Mammary epithelial cell (primary cell): ENCODE measurements at regions not wholly inside any gene's neighbourhood (a gene's known extent, or its start where the extent isn't known, plus 50 kb on each side); places are given as distances from the start of the nearest gene placed in this dataset.

Experiments used
- CTCF ChIP-seq, 2 donors: IDR thresholded peaks in 1 of 2; conservative IDR thresholded peaks in 1 of 2; 2 replicates each; pipeline ENCODE4 v1.5.1; 2011 to 2012; ENCODE audit warnings: inconsistent platforms in 2 of 2, low read length in 2 of 2, mild to moderate bottlenecking in 2 of 2, control low read depth in 1 of 2, low read depth in 1 of 2; ENCODE audit not compliant: insufficient read depth in 1 of 2; ENCODE audit errors: extremely low read depth in 1 of 2
- EZH2 ChIP-seq: IDR thresholded peaks from 2 replicates; pipeline ENCODE4 v1.6.1; 2012; ENCODE audit warnings: low read length, inconsistent platforms, borderline replicate concordance

- TF ChIP-seq CTCF (conservative IDR thresholded peaks at IDR 0.05 in 1 of 2, IDR thresholded peaks at IDR 0.05 in 1 of 2; ENCODE audit: extremely low read depth in 1 of 2, insufficient read depth in 1 of 2, low read depth in 1 of 2, low read length in 2 of 2) (no peak), EZH2 (no peak)
Observed at GRCh38 chr4:163852246-163852645, 357.8 kb downstream of the TMA16 start.
